LoVo (cell line): ENCODE measurements at regions not wholly inside any gene's neighbourhood (a gene's known extent, or its start where the extent isn't known, plus 50 kb on each side); places are given as distances from the start of the nearest gene placed in this dataset.

ENCODE experiments used
- DNase-seq: peaks from one replicate; pipeline ENCODE4 v3.0.0-alpha.2; 2016; ENCODE audit warnings: low spot score

DNA sequence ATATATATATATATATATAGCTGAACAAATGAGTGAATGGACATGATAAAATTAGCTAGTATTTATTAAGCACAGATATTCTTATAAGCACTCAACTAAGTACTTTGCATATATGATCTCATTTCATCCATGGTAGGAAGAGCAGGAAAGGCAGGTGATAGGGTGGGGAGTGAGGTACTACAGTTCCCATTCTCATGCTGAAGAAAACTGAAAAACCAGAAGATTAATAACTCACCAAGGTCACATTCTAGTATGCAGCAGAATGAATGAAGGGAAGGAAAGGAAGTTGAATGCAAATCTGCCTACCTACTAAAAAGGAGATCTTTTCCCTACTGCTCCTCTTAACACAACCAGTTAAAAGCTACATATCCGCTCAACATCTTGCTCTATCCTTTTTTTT is 298.1 kb upstream of the TMPO start:
- no peak for DNase-seq

DNA sequence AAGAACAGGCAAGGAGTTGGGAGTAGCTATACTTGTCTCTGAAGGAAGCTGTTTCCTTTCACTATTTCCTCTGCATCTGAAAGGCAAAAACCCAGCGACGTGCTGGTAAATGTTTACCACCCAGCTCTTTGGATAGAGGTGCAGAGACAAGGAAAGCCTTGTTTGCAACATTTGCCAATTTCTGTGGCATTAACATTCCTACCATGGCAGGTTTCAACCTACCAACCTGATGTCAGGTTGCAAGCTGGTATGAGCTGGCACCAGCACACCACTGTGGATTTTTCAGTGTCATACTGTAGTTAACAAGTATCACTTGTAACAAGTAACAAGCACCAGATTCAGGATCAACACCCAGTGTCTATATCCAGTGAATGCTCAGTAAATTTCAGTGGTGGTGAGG is 294.8 kb upstream of the TMPO start:
- DNase-seq = no peak

DNA sequence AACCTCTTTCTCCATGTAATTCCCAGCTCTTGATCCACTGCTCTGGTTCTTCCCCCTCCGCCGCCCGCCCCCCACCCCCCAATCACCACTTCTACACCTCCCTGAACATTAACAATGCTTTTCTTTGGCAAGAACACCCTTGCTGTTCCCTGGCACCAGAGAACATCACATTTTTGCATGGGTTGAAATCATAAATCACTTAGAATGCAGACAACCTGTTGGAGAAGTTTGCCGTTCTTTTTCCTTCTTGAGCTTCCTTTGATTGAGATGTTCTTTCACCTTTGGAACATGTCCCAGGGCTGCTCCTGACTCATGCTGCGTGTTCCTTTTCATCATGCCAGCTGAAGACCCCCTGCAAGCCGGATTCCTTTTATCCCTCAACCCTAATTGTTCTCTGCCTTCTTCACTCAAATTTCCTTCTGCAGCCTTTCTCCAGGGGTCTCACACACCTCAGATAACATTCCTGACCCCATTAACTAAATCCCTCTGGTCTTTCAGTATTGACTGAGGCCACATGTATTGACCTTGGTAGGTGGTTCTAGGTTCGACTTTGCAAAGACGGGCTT is 294.1 kb upstream of the TMPO start:
- no peak for DNase-seq

DNA sequence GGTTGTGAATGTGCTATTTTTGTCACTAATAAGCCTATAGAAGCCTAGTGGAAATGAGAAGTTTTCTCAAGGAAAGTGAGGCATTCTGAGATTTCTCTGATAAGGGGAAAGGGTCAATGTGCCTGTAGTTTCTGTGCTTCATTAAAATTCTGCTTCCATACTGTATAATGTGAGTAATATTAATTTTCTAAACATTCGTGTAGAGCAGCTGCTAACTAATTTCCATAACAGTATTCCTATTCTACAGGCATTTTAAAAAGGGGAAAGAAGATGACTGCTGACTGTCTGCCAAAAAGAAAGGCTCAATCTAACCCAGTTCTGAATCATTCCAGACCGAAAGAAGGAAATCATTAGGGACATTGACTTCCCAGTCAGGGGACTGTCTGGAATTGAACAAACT is 293.3 kb upstream of the TMPO start:
- no peak for DNase-seq

DNA sequence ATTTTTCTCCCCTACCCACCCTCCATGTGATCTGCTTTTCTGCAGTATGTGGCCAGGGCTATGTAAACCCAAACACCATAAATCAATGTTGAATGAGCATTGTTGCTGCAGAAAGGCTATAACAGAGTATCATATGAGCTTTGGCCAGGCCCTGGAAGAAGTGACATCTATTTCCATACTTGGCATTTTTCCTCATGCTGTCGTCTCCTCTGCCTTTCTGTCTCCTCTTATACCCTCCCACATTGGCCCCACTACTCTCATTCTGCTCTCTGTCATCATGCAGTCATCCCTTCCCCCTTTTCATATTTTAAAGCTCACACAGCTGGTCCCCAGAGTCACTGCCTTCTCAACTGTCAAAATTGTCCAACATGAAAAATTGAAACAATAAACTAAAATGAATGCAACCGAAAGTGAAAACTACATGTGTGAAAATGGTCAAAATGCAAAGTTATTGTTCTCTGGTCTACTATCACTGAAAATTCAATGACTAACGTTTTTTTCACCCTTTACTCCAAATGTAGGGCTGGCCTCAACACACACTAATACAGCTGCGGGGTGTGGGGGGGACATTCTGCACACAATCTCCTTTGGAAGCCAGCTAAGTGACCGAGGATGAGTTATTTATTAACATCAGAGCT is 290.7 kb upstream of the TMPO start:
- DNase-seq = no peak

DNA sequence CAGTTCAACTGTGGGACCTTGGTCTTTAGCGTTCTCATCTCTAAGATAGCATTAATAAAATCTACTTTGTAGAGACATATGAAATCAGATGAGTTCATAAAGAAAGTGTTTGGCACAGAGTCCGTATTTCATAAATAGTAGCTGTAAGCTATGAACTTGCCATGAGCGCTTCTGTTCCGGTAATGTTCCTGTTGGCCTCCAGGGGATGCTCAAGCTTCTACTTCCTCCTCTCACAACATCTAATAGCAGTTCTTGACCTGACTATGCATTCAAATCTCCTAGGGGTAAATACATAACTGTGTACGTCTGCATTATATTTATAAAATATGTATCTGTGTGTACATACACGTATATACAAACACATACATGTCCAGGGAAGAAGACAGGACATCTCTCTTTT is 288.2 kb upstream of the TMPO start:
- DNase-seq = no peak

DNA sequence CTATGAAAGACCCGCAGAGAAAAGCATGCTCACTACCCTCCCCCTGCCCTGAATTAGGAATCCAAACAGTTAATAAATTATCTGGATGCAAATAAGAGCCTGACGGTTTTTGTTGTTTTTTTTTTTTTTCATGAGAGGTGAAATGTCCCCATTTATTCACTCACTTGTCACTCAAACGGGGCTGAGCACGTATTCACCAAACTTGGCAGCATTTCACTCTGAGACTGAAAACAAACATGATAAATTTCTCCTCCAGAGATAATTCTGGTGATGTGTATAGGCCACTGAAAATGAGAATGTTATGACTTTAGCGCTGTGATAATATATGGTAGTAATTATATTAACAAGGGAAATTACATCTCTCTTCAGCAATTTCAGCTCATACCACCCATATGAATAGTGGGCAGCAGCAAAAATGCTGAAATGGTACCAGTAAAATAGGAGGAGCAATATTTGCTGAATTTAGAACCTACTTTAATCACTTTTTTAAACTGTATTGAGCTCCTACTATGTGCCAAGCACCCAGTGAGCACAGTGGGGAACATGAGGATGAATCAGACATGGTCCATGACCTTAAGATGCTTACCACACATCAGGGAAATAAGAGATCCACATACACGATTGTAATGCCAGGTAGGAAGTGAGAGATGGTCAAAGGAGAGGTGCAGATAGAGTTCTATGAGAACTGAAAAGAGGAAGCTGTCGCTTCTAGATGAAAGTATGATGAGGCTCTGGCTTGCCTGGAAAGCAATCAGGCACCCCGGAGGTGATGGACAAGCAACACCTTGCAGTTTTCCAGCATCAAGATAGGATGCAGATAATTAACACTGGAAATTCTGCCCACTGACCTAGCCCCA is 286.5 kb upstream of the TMPO start:
- no peak for DNase-seq

DNA sequence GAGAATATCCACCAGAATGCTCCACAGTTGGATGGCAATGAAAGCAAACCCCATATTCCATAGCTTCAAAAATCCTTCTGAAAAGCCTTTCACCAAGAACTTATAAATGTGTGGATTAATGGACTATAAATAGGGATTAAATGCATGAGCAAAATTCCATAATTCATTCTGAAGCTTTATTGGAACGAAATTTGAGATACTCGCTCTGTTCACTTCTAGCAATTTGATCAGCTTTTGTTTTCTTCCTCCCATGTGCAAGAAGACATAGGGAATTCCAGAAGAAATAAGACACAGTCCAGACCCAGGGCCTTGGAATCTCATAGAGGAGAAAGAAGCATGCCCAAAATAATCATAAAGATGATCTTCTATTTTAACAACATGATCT is 285.9 kb upstream of the TMPO start:
- DNase-seq = no peak

DNA sequence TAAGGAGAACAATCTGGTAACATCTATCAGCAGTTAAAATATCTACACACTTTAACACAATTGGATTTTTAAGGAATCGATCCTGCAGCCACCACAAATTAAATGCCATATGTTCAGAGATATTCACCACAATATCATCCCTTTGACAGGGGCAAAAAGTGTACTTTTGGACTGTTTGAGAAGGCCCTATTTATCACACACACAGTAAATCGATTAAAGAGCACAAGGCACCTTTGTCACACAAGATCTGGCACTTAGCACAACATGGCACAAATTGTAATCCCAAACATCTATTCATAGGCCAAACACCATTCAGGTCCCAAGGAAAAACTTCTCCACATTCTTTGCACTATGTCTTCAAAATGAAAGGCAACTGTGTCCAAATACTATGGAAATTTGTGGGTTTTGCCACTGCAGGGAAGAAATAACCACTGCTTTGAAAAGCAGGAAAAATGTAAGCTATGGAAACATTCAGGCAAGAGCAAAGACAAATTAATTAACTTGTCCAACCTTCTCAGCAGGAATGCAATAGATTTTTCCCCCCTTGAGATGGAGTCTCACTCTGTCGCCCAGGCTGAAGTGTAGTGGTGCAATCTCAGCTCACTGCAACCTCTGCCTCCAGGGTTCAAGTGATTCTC is 282.5 kb upstream of the TMPO start:
- DNase-seq = no peak

DNA sequence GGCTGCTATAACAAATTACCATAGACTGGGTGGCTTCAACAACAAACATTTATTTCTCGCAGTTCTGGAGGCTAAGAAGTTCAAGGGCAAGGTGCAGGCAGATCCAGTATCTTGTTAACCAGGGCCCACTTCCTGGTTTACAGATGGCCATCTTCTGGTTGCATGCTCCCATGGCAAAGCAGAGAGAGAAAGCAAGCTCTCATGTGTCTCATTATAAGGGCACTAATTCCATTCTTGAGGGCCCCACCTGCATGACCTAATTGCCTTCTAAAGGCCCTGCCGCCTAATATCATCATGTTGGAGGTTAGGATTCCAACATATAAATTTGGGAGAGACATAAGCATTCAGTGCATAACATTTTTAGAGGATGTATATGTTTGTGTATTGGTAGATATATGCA is 280.1 kb upstream of the TMPO start:
- DNase-seq = no peak

DNA sequence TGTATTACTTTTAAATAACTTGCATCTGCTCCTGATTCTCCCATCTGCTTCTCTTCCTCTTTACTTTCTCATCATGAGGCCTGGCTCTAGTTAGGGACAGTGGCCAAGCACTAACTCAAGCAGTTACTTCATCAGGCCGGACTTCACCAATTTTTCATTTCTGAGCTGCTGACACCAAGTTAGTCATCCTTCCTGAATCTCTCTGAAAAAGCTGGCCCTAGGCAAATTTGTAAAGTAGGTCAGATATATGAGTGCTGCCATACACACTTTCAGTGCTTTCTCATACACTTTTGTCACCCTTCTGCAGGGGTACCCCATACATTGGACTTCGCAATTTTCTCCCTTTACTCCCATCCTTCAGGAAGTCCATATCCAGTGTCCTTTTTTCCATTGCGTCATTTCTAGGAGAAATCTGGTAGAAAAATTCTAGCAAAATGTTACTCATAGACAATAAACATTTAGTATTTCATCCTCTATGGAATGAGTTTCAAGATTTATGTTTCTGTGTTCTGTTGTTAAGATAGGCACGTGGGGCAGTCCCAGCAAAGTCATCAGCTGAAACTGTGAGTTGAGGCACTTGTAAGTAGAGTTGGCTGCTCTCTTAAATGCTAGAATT is 276.8 kb upstream of the TMPO start:
- DNase-seq = no peak

DNA sequence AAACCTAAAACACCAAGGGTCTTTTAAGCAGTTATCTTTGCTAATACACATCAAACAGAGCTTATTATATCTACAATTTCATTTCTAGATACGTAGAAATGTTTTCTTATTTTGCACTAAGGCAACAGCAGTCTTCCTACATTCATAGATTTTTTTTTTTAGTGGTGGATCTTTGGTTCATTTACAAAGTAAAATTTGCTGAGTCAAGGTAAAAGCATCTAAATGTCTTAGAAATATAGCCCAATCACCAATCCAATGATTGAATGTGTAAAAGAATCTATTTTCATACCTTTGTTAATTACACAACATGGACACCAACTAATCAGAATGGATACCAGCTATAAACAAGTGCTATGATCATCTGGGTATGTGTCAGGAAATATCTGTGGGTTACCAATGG is 272.2 kb upstream of the TMPO start:
- DNase-seq = no peak

DNA sequence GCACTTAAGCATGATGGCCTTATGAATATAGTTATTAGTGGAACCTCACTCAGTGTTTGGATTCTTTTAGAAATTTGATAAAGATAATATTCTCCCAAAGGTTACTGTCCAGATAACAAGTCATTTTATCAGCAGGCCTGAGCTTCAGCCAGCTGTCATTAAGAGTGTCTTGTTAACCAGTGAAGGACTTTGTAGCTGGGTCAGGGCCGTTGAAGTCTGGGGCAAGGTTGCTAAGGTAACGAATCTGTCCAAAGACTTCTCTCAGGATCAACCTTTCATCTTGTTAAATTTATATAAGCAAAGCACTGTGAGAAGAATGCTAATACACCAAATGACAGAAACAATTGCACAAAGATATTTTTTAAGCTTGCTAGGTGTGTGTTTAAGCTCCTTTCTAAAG is 271.3 kb upstream of the TMPO start:
- DNase-seq = no peak

DNA sequence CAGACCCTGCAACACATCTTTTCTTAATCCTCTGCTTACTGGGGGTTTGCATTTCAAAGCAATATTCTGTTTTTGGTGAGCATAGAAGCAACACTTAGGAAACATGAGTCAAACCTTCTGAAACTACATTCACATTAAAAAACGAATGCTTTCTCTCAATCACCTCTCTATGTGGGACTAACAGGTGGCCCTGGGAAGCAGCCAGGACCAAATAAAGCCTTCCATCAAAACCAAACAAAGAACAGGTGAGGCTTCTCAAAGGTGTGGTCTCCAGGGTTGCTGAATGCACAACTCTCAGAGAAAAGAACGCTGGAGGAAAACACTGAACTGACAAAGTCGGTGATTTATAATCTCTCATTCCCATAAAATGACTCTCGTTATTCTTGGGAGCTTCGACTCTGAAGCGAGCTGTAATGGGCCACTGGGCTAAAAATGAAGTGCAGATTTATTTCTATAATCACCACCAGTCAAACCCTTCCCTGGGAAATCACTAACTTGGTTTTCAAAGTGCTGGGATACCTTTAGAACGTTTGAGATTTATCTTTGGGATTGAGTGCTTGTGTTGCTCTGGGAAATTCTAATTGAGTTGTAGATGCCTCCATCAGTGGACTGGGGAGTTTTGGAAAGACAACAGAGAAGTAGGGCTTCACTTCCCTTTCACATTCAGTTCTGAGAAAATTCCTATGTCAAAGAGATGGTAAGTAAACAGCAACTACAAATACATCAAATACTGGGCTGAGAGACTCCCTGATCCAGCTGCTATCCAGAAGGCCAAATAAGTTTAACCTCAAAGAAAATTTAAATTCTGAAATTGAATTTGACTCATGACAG is 262.0 kb upstream of the TMPO start:
- DNase-seq = no peak

DNA sequence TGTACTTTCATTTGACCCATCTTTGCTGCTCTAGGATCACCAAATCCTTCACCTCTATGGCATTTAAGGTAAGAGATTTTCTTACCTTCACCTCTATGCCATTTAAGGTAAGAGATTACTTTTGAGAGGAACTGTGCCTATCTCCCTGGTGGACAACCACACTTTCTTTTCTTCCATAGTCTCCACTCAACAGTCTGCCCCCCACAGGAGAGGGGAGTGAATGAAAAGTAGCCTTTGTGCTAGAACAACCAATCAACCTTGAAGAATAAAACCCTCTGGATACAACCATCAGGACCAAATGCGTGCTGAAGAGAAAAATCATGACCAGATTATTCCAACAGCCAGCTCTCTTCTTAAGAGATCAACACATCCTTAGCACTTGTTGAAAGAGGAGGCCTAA is 258.6 kb upstream of the TMPO start:
- no peak for DNase-seq

DNA sequence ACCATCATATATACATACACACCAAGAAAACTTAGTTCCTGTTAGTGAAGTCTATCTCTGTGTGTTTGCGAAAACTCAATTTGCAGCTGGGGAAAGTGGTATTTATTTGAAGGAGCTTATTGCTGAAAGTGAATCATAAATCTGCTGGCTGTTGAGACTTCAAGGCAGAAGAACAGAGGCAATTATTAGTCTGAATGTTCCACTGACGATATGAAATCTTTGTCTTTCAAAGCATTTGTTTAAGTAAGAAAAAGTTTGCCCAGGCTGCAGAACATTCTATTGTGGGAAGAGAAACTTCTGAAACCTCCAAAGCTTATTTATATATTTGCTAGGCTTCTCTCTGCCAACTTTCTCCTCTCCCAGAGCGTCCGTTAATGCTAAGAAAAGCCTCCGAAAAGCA is 255.7 kb upstream of the TMPO start:
- no peak for DNase-seq

DNA sequence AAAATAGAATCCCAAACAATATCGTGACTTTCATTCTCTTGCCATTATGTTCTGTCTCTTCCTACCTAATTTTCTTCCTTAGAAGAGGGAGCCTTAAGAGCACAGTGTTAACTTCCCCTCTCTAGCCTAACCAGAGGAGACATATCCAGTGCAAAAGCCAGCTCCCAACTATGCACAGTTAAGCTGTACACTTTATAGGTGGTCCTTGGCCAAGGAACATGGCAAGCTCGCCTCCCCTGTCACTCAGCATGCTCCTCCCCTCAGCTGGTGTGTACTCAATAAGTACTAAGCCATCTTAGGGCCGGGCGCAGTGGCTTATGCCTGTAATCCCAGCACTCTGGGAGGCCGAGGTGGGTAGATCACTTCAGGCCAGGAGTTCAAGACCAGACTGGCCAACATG is 255.1 kb upstream of the TMPO start:
- DNase-seq = no peak

DNA sequence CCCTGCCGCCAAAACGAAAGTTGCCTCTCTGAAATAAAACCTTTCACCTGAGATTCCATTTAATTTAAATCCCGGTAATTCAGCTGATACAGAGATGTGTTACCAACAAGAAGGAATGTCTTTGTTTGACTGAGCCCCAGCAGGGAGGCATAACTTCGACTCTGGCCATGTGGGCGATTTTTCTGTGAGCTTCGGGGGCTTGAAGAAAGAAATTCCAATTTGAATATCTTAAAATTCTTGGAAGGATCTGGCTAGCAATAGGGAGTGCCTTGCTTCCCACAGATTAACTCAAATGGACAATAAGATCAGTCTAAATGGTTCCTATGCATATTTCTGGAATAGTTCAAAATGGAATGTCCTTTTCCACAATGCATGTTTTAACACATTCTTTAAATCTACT is 252.5 kb upstream of the TMPO start:
- DNase-seq = no peak

DNA sequence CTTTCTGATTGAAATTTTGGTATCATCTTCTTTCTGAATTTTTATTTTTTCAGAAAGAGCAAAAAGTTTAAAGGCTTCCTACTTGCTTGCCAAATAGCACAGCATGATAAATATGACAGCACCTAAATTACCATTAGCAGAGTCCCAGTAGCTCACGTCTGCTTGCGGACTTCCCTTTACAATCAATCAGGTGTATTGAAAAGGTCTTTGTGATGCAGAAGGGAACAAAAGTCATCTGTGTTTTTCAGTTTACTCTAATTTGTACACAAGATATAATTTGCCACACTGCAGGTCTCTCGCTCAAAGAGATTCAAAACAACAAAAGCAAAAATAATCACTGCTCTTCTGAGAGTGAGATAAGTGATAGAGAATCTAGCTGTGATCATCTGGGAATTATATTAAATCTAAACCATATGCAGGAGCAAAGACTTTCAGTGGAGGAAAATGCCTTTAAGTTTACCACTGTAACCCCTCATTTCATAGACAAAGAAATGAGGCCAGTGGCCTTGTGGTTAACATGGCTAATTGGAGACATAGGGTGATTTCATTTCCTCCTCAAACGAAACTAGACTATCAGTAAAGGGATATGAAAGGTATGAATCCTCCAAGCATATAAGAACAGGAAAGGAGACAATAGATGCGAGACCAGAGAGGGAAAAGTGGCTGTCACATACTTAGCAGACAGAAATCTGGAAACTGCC is 240.8 kb upstream of the TMPO start:
- no peak for DNase-seq

DNA sequence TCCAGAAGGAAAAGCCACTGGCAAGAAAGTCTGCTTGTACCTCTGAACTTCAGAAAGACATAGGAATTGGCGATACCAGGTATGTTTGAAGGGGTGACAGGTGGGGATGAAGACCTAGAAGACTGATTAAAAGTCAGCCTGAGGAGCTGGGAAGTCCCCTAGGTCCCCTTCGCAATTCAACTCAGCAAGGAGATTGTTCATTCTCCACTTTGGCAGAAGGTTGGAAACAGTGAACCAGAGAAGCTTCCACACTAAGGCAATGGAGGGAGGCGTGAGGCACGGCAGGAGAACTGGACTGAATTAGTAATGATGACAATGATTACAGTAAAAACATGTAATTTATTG is 240.3 kb upstream of the TMPO start:
- DNase-seq = no peak

DNA sequence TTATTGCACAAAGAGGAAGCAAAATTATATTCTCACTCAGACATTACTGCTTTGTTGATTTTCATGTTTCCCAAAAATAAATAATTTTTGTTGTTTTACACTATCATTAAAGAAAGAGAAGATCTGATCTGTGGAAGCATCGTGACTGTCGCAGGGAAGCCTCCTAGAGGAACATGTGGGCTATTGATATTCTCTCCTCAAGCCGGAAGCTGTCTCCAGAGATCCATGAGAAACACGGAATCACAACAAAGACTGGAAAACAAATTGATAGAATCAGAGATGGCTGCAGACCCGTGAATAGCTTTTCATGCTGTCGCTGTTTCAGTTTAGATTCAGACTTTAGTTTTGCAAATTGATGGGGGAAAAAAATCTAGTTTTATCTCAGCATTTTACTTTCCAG is 235.2 kb upstream of the TMPO start:
- no peak for DNase-seq
